ENCODE measurements at regions not wholly inside any gene's neighbourhood (a gene's known extent, or its start where the extent isn't known, plus 50 kb on each side); places are given as distances from the start of the nearest gene placed in this dataset.
"Not testable (repeated sequence)": the region's sequence is repeated elsewhere in the genome, so short reads cannot be mapped to it uniquely, and the experiment has no call there.

DNA sequence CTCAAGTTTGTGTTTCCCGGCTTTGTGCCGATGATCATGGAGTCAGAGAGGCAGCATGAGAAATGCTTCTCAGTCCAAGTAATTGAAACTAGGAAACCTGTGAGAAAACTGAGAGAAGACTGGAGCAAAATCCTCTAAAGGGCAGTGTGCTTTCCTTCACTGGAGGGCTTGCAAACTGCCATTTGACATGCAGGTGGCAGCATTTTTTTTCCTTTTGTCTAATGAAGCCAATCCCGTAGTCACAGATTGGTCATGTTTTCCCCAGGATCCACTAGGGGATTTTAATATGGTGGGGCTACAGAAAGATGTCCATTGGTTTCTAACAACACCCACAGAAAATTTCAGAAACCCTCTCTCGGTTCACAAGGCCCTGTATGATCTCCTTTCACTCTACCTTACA, 117.4 kb upstream of the NUDT10 start:
- ATAC-seq: no peak
- no peak overlapping the region for H3K4me3 ChIP-seq
- DNase-seq: no peak
- no peaks in the 10 kb centered on the region for H3K4me1 ChIP-seq
- no peak for TF ChIP-seq CTCF (IDR thresholded peaks at IDR 0.05)
- H3K9me3 ChIP-seq: no peaks in the 10 kb centered on the region
- H3K27ac ChIP-seq: no peak overlapping the region
- no peaks in the 10 kb centered on the region for H3K27me3 ChIP-seq (ENCODE audit: low read depth)
- intact Hi-C loops (cut with DNase I): no loop called here
- H3K36me3 ChIP-seq: no peaks in the 10 kb centered on the region

DNA sequence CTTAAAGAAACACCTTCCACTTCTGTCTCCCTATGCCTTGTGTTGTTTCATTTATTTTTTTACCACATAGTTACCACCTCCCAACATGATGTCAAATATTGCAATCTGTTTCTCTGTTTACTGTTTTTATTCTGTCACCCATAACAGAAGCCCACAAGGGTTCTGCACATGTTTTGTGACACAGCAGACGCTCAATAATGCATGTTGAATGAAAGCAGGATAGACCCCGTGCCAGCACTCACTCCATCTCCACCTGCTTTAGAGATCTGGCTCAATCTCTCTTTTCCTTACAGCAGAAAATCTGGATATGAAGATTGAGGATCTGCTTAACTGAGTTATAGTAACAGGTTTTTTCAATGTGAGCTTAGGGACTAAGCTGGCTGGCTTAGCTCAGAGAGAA, 116.8 kb upstream of the NUDT10 start:
- intact Hi-C loops (cut with DNase I): no loop called here
- no peak for TF ChIP-seq CTCF (IDR thresholded peaks at IDR 0.05)
- no peaks in the 10 kb centered on the region for H3K4me1 ChIP-seq
- H3K4me3 ChIP-seq: no peak overlapping the region
- H3K27ac ChIP-seq: no peak overlapping the region
- no peaks in the 10 kb centered on the region for H3K36me3 ChIP-seq
- H3K9me3 ChIP-seq: no peaks in the 10 kb centered on the region
- DNase-seq: no peak
- H3K27me3 ChIP-seq (ENCODE audit: low read depth): no peaks in the 10 kb centered on the region
- no peak for ATAC-seq

GRCh38 chrX:51242212-51242611, 90.4 kb upstream of the NUDT10 start:
- no peaks in the 10 kb centered on the region for H3K9me3 ChIP-seq
- ATAC-seq (no peak), DNase-seq (no peak)
- H3K27ac ChIP-seq: no peak overlapping the region
- intact Hi-C loops (cut with DNase I): no loop called here
- H3K27me3 ChIP-seq (ENCODE audit: low read depth): no peaks in the 10 kb centered on the region
- H3K36me3 ChIP-seq: no peaks in the 10 kb centered on the region
- H3K4me3 ChIP-seq: no peak overlapping the region
- no peaks in the 10 kb centered on the region for H3K4me1 ChIP-seq
- no peak for TF ChIP-seq CTCF (IDR thresholded peaks at IDR 0.05)

- H3K27me3 ChIP-seq (ENCODE audit: low read depth): no peaks in the 10 kb centered on the region
- DNase-seq (no peak), ATAC-seq (no peak)
- no peaks in the 10 kb centered on the region for H3K4me1 ChIP-seq
- H3K27ac ChIP-seq: no peak overlapping the region
- H3K9me3 ChIP-seq: no peaks in the 10 kb centered on the region
- no peak overlapping the region for H3K4me3 ChIP-seq
- H3K36me3 ChIP-seq: no peaks in the 10 kb centered on the region
- TF ChIP-seq CTCF (IDR thresholded peaks at IDR 0.05): no peak
- intact Hi-C loops (cut with DNase I): no loop called here
These were observed 75.1 kb upstream of the NUDT10 start for GRCh38 chrX:51257490-51257889.

DNA sequence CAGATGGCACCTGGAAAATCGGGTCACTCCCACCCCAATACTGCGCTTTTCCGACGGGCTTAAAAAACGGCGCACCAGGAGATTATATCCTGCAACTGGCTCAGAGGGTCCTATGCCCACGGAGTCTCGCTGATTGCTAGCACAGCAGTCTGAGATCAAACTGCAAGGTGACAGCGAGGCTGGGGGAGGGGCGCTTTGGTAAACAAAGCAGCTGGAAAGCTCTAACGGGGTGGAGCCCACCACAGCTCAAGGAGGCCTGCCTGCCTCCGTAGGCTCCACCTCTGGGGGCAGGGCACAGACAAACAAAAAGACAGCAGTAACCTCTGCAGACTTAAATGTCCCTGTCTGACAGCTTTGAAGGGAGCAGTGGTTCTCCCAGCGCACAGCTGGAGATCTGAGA, 70.4 kb upstream of the NUDT10 start:
- H3K27me3 ChIP-seq (ENCODE audit: low read depth); ATAC-seq; H3K36me3 ChIP-seq; H3K9me3 ChIP-seq; H3K4me1 ChIP-seq; H3K27ac ChIP-seq; H3K4me3 ChIP-seq; intact Hi-C loops (cut with DNase I); DNase-seq: not testable (repeated sequence)

DNA sequence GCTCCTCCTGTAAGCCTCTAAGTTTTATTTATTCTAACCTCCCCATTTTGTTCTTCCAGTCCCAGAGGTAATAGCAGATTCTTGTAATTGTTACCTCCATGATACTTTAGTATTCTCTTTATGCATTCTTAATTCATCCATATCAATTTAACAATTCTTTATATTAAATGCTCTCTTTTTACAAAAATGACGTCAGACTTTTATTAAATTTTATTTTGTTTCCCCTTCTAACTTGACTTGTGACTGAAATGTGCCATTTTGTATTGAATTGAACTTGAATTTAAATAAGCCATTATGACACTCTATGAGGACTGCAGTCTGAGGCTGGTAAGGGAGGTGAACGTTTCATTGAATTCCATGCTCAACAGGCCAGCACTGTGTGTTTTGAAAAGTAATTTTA, 60.0 kb upstream of the NUDT10 start:
- Histone ChIP-seq H3K27me3 (ENCODE audit: low read depth) (no peaks in the 10 kb centered on the region), H3K36me3 (no peaks in the 10 kb centered on the region), H3K4me1 (no peaks in the 10 kb centered on the region), H3K27ac (no peak overlapping the region), H3K9me3 (no peaks in the 10 kb centered on the region), H3K4me3 (no peak overlapping the region)
- ATAC-seq: no peak
- no peak for TF ChIP-seq CTCF (IDR thresholded peaks at IDR 0.05)
- intact Hi-C loops (cut with DNase I): no loop called here
- no peak for DNase-seq
